HCT116 (cell line): ENCODE measurements at regions not wholly inside any gene's neighbourhood (a gene's known extent, or its start where the extent isn't known, plus 50 kb on each side); places are given as distances from the start of the nearest gene placed in this dataset.

Experiments
- ATAC-seq: fragments of 200-7000 bp; cut with Tn5 transposase; 2 replicates; pipeline ENCODE4 v1.9.1; 2020; ENCODE audit warnings: mild to moderate bottlenecking, moderate library complexity
- BruUV-seq: library from RNA; stranded (reverse); fragments of 400-500 nt; replicated peaks from 2 replicates; lab custom pipeline; 2021; lab: Mats Ljungman, UMichigan
- CTCF ChIA-PET: fragments of 300-600 bp; sonication (Branson Sonifier 250); formaldehyde crosslinking; loops from one replicate; lab custom pipeline; 2021; ENCODE audit warnings: antibody characterized with exemption; lab: Charles Lee
- POLR2A ChIA-PET: fragments of 300-600, 350-600 bp; sonication (Branson Sonifier 250); formaldehyde crosslinking; loops from one replicate; lab custom pipeline; 2021; ENCODE audit warnings: antibody characterized with exemption; lab: Charles Lee
- RAD21 ChIA-PET, 2 experiments: fragments of 300-600 bp; sonication (Branson Sonifier 250); formaldehyde crosslinking; loops; one replicate each; lab custom pipeline; 2023; ENCODE audit warnings: low total read pairs in 2 of 2; ENCODE audit not compliant: uncharacterized antibody in 2 of 2, unreplicated experiment in 2 of 2, low non-redundant PET in 1 of 2; lab: Charles Lee
- DNase-seq: peaks from one replicate; pipeline ENCODE4 v3.0.0-alpha.2; 2010; ENCODE audit warnings: low read depth, low spot score
- H2AFZ ChIP-seq: fragments of 200-600 bp; shearing (Covaris generic), sonication (generic); 2 replicates; pipeline ENCODE4 v1.6.1; 2017; ENCODE audit warnings: low read depth, mixed run types, mixed read lengths, antibody characterized with exemption, low read length; ENCODE audit not compliant: poor library complexity, severe bottlenecking
- H3K27ac ChIP-seq: 2 replicates; pipeline ENCODE4 v1.5.1; 2012; ENCODE audit warnings: low read depth, low read length
- H3K27me3 ChIP-seq: fragments of 200-600 bp; sonication (generic); 2 replicates; pipeline ENCODE4 v1.6.1; 2016; ENCODE audit warnings: mixed run types, low read length, mixed read lengths; ENCODE audit not compliant: insufficient read depth
- H3K36me3 ChIP-seq, 2 experiments: fragments of 200-500 bp in 1 of 2; fragments of 200-600 bp in 1 of 2; sonication (Bioruptor generic) in 1 of 2; sonication (generic) in 1 of 2; 2 replicates each; pipeline versions ENCODE4 v1.5.1 to v1.6.1; 2014 to 2016; ENCODE audit warnings: low read length in 2 of 2, inconsistent platforms in 1 of 2, mixed read lengths in 1 of 2, mixed run types in 1 of 2; ENCODE audit not compliant: insufficient read depth in 2 of 2, control insufficient read depth in 1 of 2
- H3K4me1 ChIP-seq, 2 experiments: fragments of 200-600 bp in 1 of 2; sonication (generic) in 1 of 2; 2 replicates each; pipeline versions ENCODE4 v1.5.1 to v1.6.1; 2012 to 2017; ENCODE audit warnings: low read length in 2 of 2, inconsistent platforms in 1 of 2, mild to moderate bottlenecking in 1 of 2, mixed read lengths in 1 of 2, mixed run types in 1 of 2, moderate library complexity in 1 of 2; ENCODE audit not compliant: insufficient read depth in 2 of 2, control insufficient read depth in 1 of 2
- H3K4me2 ChIP-seq: fragments of 200-600 bp; sonication (generic); 2 replicates; pipeline ENCODE4 v1.6.1; 2017; ENCODE audit warnings: mixed run types, low read length, mixed read lengths
- H3K4me3 ChIP-seq, 2 experiments: fragments of 200-600 bp in 1 of 2; sonication (generic) in 1 of 2; replicated peaks in 1 of 2; 2 replicates each; pipeline ENCODE4 v1.5.1; 2011 to 2016; ENCODE audit warnings: low read length in 2 of 2, control low read depth in 1 of 2, low read depth in 1 of 2, mild to moderate bottlenecking in 1 of 2, mixed read lengths in 1 of 2, mixed run types in 1 of 2
- H3K79me2 ChIP-seq: fragments of 200-600 bp; sonication (generic); 2 replicates; pipeline ENCODE4 v1.6.1; 2017; ENCODE audit warnings: mild to moderate bottlenecking, mixed run types, low read length, moderate library complexity, mixed read lengths; ENCODE audit not compliant: insufficient read depth
- H3K9ac ChIP-seq: fragments of 200-600 bp; sonication (generic); 2 replicates; pipeline ENCODE4 v1.6.1; 2016; ENCODE audit warnings: low read length, mixed read lengths
- H3K9me2 ChIP-seq: fragments of 200-600 bp; sonication (generic), shearing (Covaris generic); 2 replicates; pipeline ENCODE4 v1.6.1; 2017; ENCODE audit warnings: mixed run types, mild to moderate bottlenecking, moderate library complexity; ENCODE audit not compliant: insufficient read depth
- H3K9me3 ChIP-seq, 2 experiments: fragments of 200-500 bp in 1 of 2; fragments of 200-600 bp in 1 of 2; sonication (Bioruptor generic) in 1 of 2; sonication (generic) in 1 of 2; 2 replicates each; pipeline ENCODE4 v1.6.1; 2014 to 2017; ENCODE audit warnings: low read length in 2 of 2, mixed read lengths in 2 of 2, inconsistent platforms in 1 of 2, low read depth in 1 of 2, mild to moderate bottlenecking in 1 of 2, mixed run types in 1 of 2, moderate library complexity in 1 of 2; ENCODE audit not compliant: control insufficient read depth in 1 of 2, insufficient read depth in 1 of 2
- H4K20me1 ChIP-seq: fragments of 200-600 bp; sonication (generic), shearing (Covaris generic); 2 replicates; pipeline ENCODE4 v1.6.1; 2017; ENCODE audit warnings: mixed run types, mild to moderate bottlenecking, moderate library complexity; ENCODE audit not compliant: insufficient read depth
- ATF3 ChIP-seq: IDR thresholded peaks from 2 replicates; pipeline ENCODE4 v1.6.1; 2012
- CBX3 ChIP-seq: IDR thresholded peaks from 2 replicates; pipeline ENCODE4 v1.6.1; 2012; ENCODE audit warnings: low read depth
- CEBPB ChIP-seq: IDR thresholded peaks from 2 replicates; pipeline ENCODE4 v1.6.1; 2012; ENCODE audit warnings: low read depth
- ELF1 ChIP-seq: IDR thresholded peaks from 2 replicates; pipeline ENCODE4 v1.6.1; 2012; ENCODE audit warnings: low read depth, borderline replicate concordance
- EZH2phosphoT487 ChIP-seq: fragments of 200-600 bp; IDR thresholded peaks from 2 replicates; pipeline ENCODE4 v1.6.1; 2018; ENCODE audit warnings: antibody characterized with exemption, borderline replicate concordance
- POLR2A ChIP-seq: IDR thresholded peaks from 2 replicates; pipeline ENCODE4 v1.7.0; 2011; ENCODE audit warnings: borderline replicate concordance; ENCODE audit not compliant: insufficient read depth, insufficient read length; ENCODE audit errors: extremely low read depth
- POLR2AphosphoS5 ChIP-seq: IDR thresholded peaks from 2 replicates; pipeline ENCODE4 v1.6.1; 2011; ENCODE audit warnings: mild to moderate bottlenecking, low read depth, low read length, moderate library complexity
- RAD21 ChIP-seq: IDR thresholded peaks from 2 replicates; pipeline ENCODE4 v1.6.1; 2012; ENCODE audit warnings: low read depth, mild to moderate bottlenecking
- SIN3A ChIP-seq: IDR thresholded peaks from 2 replicates; pipeline ENCODE4 v1.6.1; 2012; ENCODE audit warnings: low read depth
- SP1 ChIP-seq: IDR thresholded peaks from 2 replicates; pipeline ENCODE4 v1.6.1; 2012; ENCODE audit warnings: low read depth
- TCF7L2 ChIP-seq: IDR thresholded peaks from 2 replicates; pipeline ENCODE4 v1.7.0; 2011; ENCODE audit warnings: borderline replicate concordance, inconsistent platforms; ENCODE audit not compliant: insufficient read depth, insufficient read length; ENCODE audit errors: extremely low read depth
- ZBTB33 ChIP-seq: IDR thresholded peaks from 2 replicates; pipeline ENCODE4 v1.6.1; 2011; ENCODE audit warnings: mild to moderate bottlenecking, low read length, moderate library complexity; ENCODE audit not compliant: insufficient replicate concordance; ENCODE audit errors: extremely low read depth
- ZFX ChIP-seq: fragments of 450-650 bp; IDR thresholded peaks from 2 replicates; pipeline ENCODE4 v1.6.1; 2017
- intact Hi-C: fragments of 100-400 bp; cut with micrococcal nuclease; formaldehyde crosslinking; loops from 2 replicates; pipeline ENCODE4 v1.10.0; 2022
- TF ChIP-seq, protein P1 (sequence below): IDR thresholded peaks from 2 replicates; pipeline ENCODE4 v1.6.1; 2012; ENCODE audit warnings: low read depth
- TF ChIP-seq, protein P2 (sequence below): IDR thresholded peaks from 2 replicates; pipeline ENCODE4 v1.6.1; 2012
- TF ChIP-seq, protein P3 (sequence below), 3 experiments: fragments of 200-600 bp in 1 of 3; sonication (generic) in 1 of 3; IDR thresholded peaks in 2 of 3; conservative IDR thresholded peaks in 1 of 3; 2 replicates each; pipeline ENCODE4 v1.5.1; 2012 to 2017; ENCODE audit warnings: low read depth in 2 of 3, low read length in 2 of 3, antibody characterized with exemption in 1 of 3, borderline replicate concordance in 1 of 3, control low read depth in 1 of 3, mild to moderate bottlenecking in 1 of 3, mixed read lengths in 1 of 3, mixed run types in 1 of 3, moderate library complexity in 1 of 3; ENCODE audit not compliant: insufficient read depth in 1 of 3

- ChIA-PET POLR2A (no interaction called here), CTCF (interaction anchor here (1.0 kb wide), 1 partner anchor 27 kb away, joined by 3 read pairs; no protein-coding TSS in a partner anchor), RAD21 (no interaction called here)
- Histone ChIP-seq H3K36me3 (no peaks in the 10 kb centered on the region), H3K79me2 (no peaks in the 10 kb centered on the region), H3K4me3 (no peak overlapping the region), H2AFZ (no peak overlapping the region), H3K9ac (no peak overlapping the region), H3K27me3 (no peaks in the 10 kb centered on the region), H4K20me1 (no peaks in the 10 kb centered on the region), H3K9me2 (no peaks in the 10 kb centered on the region), H3K4me1 (peaks cover 9 to 24% of the 10 kb centered on the region in 2 experiments; a peak in 3 of 4 replicates), H3K9me3 (no peaks in the 10 kb centered on the region), H3K27ac (no peak overlapping the region), H3K4me2 (no peak overlapping the region)
- BruUV-seq, result no TSS peak
- TF ChIP-seq RAD21, result no peak
- TF ChIP-seq SP1, result no peak
- no peak for TF ChIP-seq SIN3A
- TF ChIP-seq, protein P1, sequence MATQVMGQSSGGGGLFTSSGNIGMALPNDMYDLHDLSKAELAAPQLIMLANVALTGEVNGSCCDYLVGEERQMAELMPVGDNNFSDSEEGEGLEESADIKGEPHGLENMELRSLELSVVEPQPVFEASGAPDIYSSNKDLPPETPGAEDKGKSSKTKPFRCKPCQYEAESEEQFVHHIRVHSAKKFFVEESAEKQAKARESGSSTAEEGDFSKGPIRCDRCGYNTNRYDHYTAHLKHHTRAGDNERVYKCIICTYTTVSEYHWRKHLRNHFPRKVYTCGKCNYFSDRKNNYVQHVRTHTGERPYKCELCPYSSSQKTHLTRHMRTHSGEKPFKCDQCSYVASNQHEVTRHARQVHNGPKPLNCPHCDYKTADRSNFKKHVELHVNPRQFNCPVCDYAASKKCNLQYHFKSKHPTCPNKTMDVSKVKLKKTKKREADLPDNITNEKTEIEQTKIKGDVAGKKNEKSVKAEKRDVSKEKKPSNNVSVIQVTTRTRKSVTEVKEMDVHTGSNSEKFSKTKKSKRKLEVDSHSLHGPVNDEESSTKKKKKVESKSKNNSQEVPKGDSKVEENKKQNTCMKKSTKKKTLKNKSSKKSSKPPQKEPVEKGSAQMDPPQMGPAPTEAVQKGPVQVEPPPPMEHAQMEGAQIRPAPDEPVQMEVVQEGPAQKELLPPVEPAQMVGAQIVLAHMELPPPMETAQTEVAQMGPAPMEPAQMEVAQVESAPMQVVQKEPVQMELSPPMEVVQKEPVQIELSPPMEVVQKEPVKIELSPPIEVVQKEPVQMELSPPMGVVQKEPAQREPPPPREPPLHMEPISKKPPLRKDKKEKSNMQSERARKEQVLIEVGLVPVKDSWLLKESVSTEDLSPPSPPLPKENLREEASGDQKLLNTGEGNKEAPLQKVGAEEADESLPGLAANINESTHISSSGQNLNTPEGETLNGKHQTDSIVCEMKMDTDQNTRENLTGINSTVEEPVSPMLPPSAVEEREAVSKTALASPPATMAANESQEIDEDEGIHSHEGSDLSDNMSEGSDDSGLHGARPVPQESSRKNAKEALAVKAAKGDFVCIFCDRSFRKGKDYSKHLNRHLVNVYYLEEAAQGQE, result no peak
- TF ChIP-seq ATF3, result no peak
- TF ChIP-seq TCF7L2, result no peak
- TF ChIP-seq CEBPB, result no peak
- TF ChIP-seq ELF1, result no peak
- TF ChIP-seq, protein P2, sequence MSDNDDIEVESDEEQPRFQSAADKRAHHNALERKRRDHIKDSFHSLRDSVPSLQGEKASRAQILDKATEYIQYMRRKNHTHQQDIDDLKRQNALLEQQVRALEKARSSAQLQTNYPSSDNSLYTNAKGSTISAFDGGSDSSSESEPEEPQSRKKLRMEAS, result no peak
- TF ChIP-seq EZH2phosphoT487, result no peak
- no peak for TF ChIP-seq POLR2A
- no peak for TF ChIP-seq CBX3
- TF ChIP-seq ZFX, result no peak
- no peak for TF ChIP-seq ZBTB33
- TF ChIP-seq, protein P3, sequence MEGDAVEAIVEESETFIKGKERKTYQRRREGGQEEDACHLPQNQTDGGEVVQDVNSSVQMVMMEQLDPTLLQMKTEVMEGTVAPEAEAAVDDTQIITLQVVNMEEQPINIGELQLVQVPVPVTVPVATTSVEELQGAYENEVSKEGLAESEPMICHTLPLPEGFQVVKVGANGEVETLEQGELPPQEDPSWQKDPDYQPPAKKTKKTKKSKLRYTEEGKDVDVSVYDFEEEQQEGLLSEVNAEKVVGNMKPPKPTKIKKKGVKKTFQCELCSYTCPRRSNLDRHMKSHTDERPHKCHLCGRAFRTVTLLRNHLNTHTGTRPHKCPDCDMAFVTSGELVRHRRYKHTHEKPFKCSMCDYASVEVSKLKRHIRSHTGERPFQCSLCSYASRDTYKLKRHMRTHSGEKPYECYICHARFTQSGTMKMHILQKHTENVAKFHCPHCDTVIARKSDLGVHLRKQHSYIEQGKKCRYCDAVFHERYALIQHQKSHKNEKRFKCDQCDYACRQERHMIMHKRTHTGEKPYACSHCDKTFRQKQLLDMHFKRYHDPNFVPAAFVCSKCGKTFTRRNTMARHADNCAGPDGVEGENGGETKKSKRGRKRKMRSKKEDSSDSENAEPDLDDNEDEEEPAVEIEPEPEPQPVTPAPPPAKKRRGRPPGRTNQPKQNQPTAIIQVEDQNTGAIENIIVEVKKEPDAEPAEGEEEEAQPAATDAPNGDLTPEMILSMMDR (IDR thresholded peaks at IDR 0.05 in 2 of 3, conservative IDR thresholded peaks at IDR 0.05 in 1 of 3; ENCODE audit: borderline replicate concordance in 1 of 3, insufficient read depth in 1 of 3, low read depth in 2 of 3, low read length in 2 of 3), result no peak
- no peak for TF ChIP-seq POLR2AphosphoS5
- intact Hi-C loops, result no loop called here
- DNase-seq (no peak), ATAC-seq (no peak)
Observed at GRCh38 chr1:23609971-23610370, 50.7 kb upstream of the ID3 start.
